ENCODE measurements at regions not wholly inside any gene's neighbourhood (a gene's known extent, or its start where the extent isn't known, plus 50 kb on each side); places are given as distances from the start of the nearest gene placed in this dataset.

DNA sequence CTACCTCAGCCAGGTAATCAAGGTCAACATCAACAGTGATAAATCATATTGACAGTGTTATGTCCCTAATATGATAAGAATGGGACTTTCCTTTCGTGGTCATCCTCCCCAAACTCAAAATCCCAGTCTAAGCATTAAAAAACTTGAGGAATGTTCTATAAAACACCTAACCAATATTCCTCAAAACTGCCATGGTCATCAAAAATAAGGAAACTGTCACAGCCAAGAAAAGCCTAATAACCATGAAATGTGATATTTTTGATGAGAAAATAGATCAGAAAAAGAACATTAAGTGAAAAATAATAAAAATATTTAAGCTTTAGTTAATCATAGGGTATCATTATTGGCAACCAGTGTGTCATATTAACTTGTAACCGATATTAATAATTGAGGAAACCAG is 232.1 kb upstream of the ATP10B start:
- no peak for DNase-seq (ENCODE audit: low read depth)
- no peak overlapping the region for H3K4me3 ChIP-seq (ENCODE audit: low read depth, low read length)
- TF ChIP-seq, protein P1, sequence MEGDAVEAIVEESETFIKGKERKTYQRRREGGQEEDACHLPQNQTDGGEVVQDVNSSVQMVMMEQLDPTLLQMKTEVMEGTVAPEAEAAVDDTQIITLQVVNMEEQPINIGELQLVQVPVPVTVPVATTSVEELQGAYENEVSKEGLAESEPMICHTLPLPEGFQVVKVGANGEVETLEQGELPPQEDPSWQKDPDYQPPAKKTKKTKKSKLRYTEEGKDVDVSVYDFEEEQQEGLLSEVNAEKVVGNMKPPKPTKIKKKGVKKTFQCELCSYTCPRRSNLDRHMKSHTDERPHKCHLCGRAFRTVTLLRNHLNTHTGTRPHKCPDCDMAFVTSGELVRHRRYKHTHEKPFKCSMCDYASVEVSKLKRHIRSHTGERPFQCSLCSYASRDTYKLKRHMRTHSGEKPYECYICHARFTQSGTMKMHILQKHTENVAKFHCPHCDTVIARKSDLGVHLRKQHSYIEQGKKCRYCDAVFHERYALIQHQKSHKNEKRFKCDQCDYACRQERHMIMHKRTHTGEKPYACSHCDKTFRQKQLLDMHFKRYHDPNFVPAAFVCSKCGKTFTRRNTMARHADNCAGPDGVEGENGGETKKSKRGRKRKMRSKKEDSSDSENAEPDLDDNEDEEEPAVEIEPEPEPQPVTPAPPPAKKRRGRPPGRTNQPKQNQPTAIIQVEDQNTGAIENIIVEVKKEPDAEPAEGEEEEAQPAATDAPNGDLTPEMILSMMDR (conservative IDR thresholded peaks at IDR 0.05; ENCODE audit: low read depth, low read length): no peak

DNA sequence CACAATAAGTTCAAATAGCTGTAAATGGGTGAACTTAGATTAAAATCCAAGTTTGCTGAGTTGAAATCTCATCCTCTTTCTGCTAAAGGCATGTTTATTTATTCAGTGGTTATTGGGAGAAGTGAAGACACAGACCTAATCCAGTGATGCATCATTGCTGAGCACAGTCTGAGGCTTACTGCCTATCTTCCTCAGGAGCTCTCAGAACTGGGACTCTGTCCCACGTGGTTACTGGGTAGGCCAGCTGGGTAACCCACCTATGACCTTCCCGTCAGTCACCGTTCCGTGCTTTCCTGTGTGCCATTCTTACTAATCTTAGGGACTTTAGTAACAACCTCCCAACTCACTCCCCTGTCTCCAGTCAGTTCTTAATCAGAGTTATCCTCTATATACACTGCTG is 226.8 kb upstream of the ATP10B start:
- DNase-seq (ENCODE audit: low read depth): no peak
- no peak overlapping the region for H3K4me3 ChIP-seq (ENCODE audit: low read depth, low read length)
- TF ChIP-seq, protein P1 (conservative IDR thresholded peaks at IDR 0.05; ENCODE audit: low read depth, low read length): no peak

DNA sequence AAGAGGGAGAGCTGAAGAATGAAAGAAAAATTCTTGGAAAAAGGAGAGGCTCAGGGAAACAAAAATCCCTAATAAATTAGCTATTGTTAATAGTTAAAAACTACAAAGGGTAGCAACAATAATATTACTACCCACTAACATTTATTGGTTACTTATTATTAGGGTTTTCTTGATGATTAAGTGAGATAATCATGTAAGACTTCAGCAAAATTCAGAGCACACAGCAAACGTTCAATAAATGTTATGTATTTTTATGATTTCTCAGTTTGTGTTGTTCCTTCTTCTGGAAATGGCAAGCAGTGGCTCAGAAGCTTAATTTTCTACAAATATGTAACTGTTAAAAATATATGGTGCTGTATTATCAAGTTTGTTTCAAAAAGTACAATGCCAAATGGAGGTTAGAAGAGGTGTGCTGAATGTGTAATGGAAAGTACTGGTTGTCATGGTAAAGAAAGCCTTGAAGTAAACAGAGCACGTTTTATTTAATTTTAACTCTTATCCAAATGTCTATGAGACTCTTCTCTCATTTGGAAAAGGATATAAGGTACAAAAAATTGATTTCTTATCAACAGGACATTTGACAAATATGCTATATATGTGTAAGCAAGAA is 226.0 kb upstream of the ATP10B start:
- TF ChIP-seq, protein P1 (conservative IDR thresholded peaks at IDR 0.05; ENCODE audit: low read depth, low read length): no peak
- DNase-seq (ENCODE audit: low read depth): no peak
- H3K4me3 ChIP-seq (ENCODE audit: low read depth, low read length): no peak overlapping the region

DNA sequence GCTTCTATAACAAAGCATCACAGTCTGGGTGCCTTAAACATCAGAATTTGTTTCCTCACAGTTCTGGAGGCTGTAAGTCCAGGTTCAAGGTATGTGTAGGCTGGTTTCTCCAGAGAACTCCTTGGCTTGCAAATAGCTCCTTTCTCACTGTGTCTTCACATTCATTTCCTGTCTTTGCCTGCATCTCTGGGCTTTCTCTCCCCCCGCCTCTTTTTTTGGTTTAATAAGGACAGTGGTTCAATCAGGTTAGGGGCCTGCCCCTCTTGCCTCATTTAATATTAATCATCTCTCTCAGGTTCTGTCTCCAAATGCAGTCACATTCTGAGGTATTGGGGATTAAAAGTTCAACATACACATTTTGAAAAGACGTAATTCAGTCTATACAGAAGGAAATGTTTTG is 225.5 kb upstream of the ATP10B start:
- DNase-seq (ENCODE audit: low read depth): no peak
- TF ChIP-seq, protein P1 (conservative IDR thresholded peaks at IDR 0.05; ENCODE audit: low read depth, low read length): no peak
- H3K4me3 ChIP-seq (ENCODE audit: low read depth, low read length): no peak overlapping the region

DNA sequence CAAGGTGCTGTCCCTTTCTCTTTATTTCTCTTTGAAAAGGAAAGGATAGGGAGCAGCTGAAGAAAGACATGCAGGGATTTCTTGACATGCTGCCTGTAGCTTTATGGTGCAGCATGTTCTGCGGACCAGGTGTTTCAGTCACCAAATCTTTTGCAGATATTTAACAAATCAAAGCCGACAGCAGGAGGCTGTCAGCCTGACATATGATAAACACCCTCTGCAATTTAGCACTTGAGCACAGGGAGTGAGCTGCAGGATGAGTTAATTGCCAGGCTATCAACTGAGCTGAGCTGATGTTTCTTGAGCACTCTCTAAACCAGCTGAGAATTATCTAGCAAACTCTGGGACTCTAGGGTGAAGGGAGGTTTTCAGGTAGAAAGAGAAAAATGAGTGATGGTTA is 212.8 kb upstream of the ATP10B start:
- no peak for DNase-seq (ENCODE audit: low read depth)

DNA sequence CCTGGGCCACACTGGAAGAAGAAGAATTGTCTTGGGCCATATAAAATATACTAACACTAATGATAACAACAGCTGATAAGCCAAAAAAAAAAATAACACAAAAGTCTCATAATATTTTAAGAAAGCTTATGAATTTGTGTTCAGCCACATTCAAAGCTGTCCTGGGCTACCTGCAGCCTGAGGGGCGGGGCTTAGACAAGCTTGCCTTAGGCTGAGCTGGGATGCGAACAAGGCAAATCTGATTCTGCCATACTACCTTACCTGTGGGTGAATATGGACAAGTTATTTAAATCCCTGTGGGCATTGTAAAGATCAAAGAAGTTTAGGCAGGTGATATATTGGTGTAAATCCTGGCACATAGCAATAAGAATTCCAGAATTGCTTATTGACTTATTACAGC is 212.3 kb upstream of the ATP10B start:
- no peak overlapping the region for H3K4me3 ChIP-seq (ENCODE audit: low read depth, low read length)
- TF ChIP-seq, protein P1 (conservative IDR thresholded peaks at IDR 0.05; ENCODE audit: low read depth, low read length): no peak
- DNase-seq (ENCODE audit: low read depth): no peak

More for the DNA sequence above, 212.8 kb upstream of the ATP10B start:
- TF ChIP-seq, protein P1 (conservative IDR thresholded peaks at IDR 0.05; ENCODE audit: low read depth, low read length): no peak
- H3K4me3 ChIP-seq (ENCODE audit: low read depth, low read length): no peak overlapping the region

DNA sequence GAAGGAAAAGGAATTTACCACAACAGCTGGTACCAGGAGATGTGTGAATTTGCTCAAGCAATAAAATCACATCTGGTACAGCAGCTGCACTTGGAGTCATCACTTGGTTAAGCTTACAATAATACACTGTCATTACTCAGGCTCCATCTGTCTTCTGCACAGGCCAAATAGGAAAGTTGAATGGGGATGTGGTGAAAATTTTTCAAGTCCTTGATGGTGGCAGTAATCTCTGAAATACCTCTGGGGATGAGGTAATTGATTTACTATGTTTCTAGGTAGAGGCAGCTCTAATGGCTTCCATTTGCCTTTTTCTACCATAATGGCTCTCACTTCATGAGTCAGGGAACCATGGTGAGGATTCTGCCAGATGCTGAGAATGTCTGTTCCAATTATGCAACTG is 206.8 kb upstream of the ATP10B start:
- no peak overlapping the region for H3K4me3 ChIP-seq (ENCODE audit: low read depth, low read length)
- TF ChIP-seq, protein P1 (conservative IDR thresholded peaks at IDR 0.05; ENCODE audit: low read depth, low read length): no peak
- no peak for DNase-seq (ENCODE audit: low read depth)

Measured in choroid plexus epithelial cell (primary cell).